ENCODE measurements at regions not wholly inside any gene's neighbourhood (a gene's known extent, or its start where the extent isn't known, plus 50 kb on each side); places are given as distances from the start of the nearest gene placed in this dataset.
"Not testable (repeated sequence)": the region's sequence is repeated elsewhere in the genome, so short reads cannot be mapped to it uniquely, and the experiment has no call there.

DNA sequence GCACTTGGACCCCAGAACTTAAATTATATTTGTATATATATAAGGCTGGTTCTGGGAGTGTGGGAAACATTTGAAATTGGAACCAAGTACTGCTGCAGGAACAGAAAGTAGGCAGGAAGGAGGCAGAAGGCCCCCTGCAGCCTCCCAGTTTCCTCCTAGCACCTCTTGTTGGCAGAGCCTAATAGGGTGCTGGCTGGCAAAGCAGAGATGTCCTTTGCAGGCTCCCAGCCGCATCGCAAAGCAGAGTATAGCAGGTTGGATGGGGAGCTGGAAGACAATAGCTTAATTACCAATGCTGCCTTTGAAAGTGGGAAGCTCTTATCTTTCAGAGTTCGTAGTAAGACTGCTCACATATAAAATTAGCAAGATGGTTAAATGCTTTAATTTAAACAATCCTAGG is 370.8 kb upstream of the C11orf87 start:
- no peak for ATAC-seq
- TF ChIP-seq POLR2A (IDR thresholded peaks at IDR 0.05): no peak
- no peak for TF ChIP-seq POLR2AphosphoS5 (IDR thresholded peaks at IDR 0.05)
- TF ChIP-seq, protein P1, sequence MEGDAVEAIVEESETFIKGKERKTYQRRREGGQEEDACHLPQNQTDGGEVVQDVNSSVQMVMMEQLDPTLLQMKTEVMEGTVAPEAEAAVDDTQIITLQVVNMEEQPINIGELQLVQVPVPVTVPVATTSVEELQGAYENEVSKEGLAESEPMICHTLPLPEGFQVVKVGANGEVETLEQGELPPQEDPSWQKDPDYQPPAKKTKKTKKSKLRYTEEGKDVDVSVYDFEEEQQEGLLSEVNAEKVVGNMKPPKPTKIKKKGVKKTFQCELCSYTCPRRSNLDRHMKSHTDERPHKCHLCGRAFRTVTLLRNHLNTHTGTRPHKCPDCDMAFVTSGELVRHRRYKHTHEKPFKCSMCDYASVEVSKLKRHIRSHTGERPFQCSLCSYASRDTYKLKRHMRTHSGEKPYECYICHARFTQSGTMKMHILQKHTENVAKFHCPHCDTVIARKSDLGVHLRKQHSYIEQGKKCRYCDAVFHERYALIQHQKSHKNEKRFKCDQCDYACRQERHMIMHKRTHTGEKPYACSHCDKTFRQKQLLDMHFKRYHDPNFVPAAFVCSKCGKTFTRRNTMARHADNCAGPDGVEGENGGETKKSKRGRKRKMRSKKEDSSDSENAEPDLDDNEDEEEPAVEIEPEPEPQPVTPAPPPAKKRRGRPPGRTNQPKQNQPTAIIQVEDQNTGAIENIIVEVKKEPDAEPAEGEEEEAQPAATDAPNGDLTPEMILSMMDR (IDR thresholded peaks at IDR 0.05): no peak
- no peak for TF ChIP-seq EP300 (IDR thresholded peaks at IDR 0.05)
- H3K4me3 ChIP-seq: no peak overlapping the region
- no peaks in the 10 kb centered on the region for H3K9me3 ChIP-seq
- H3K27me3 ChIP-seq: no peaks in the 10 kb centered on the region
- H3K36me3 ChIP-seq: no peaks in the 10 kb centered on the region
- 95 to 97% methylated on average over 3 of the region's 3 CpGs for WGBS, 2 donors (ENCODE audit: low coverage in 1 of 2)
- H3K4me1 ChIP-seq: no peaks in the 10 kb centered on the region
- H3K27ac ChIP-seq: no peak overlapping the region

DNA sequence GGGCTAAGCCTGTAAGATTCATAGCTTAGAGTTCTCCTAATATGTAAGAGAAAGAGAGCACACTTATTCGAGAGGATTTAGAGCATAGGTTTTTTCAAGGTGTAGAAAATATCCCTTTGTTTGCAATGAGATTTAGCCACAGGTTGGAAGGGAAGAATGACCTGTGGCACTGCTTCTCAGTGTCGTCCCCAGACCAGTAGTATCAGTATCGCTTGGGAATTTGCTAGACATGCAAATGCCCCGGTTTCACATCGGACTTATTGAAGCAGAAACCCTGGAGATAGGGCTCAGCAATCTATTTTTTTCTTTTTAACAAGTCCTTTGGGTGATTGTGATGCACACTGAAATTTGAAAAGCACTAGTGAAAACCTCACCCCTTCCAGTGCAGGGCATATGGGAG is 362.6 kb upstream of the C11orf87 start:
- Histone ChIP-seq H3K27me3 (no peaks in the 10 kb centered on the region), H3K27ac (no peak overlapping the region), H3K9me3 (no peaks in the 10 kb centered on the region), H3K4me3 (no peak overlapping the region), H3K4me1 (no peaks in the 10 kb centered on the region), H3K36me3 (no peaks in the 10 kb centered on the region)
- 74 to 80% methylated on average over 3 to 5 of the region's 5 CpGs for WGBS, 2 donors (ENCODE audit: low coverage in 1 of 2)
- TF ChIP-seq POLR2A (IDR thresholded peaks at IDR 0.05) (no peak), POLR2AphosphoS5 (IDR thresholded peaks at IDR 0.05) (no peak), EP300 (IDR thresholded peaks at IDR 0.05) (no peak)
- TF ChIP-seq, protein P1 (IDR thresholded peaks at IDR 0.05): no peak
- no peak for ATAC-seq

DNA sequence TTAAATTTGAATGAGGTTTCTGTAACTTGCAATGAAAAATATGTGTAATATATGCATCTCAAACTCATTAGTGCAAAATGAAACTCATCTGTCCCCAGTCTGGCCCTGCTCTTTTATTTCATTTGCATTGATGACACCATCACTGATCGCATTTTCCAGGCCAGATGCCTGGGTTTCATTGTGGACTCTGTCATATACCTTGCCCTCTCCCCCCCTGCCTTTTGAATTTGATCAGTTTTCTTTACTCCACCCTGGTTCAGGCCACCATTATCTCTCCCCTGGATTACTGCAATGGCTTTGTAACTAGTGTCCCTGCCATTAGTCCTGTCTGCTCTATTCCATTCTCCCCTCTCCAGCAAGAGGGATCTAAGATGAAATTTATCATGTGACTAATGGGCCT is 360.6 kb upstream of the C11orf87 start:
- ATAC-seq: no peak
- Histone ChIP-seq H3K27ac (no peak overlapping the region), H3K4me1 (no peaks in the 10 kb centered on the region), H3K4me3 (no peak overlapping the region), H3K36me3 (no peaks in the 10 kb centered on the region), H3K9me3 (no peaks in the 10 kb centered on the region), H3K27me3 (no peaks in the 10 kb centered on the region)
- TF ChIP-seq POLR2A (IDR thresholded peaks at IDR 0.05) (no peak), POLR2AphosphoS5 (IDR thresholded peaks at IDR 0.05) (no peak), EP300 (IDR thresholded peaks at IDR 0.05) (no peak)
- TF ChIP-seq, protein P1 (IDR thresholded peaks at IDR 0.05): no peak
- WGBS, 2 donors (ENCODE audit: low coverage in 1 of 2): 83 to 92% methylated on average over 1 of the region's 1 CpG

- Histone ChIP-seq H3K9me3 (no peaks in the 10 kb centered on the region), H3K4me1 (no peaks in the 10 kb centered on the region), H3K27me3 (no peaks in the 10 kb centered on the region), H3K4me3 (no peak overlapping the region), H3K36me3 (no peaks in the 10 kb centered on the region), H3K27ac (no peak overlapping the region)
- no peak for ATAC-seq
- WGBS, 2 donors (ENCODE audit: low coverage in 1 of 2): 61 to 90% methylated on average over 2 of the region's 2 CpGs
- TF ChIP-seq, protein P1 (IDR thresholded peaks at IDR 0.05): no peak
- no peak for TF ChIP-seq POLR2AphosphoS5 (IDR thresholded peaks at IDR 0.05)
- no peak for TF ChIP-seq EP300 (IDR thresholded peaks at IDR 0.05)
- no peak for TF ChIP-seq POLR2A (IDR thresholded peaks at IDR 0.05)
Observed at GRCh38 chr11:109062445-109062844, 359.5 kb upstream of the C11orf87 start.

DNA sequence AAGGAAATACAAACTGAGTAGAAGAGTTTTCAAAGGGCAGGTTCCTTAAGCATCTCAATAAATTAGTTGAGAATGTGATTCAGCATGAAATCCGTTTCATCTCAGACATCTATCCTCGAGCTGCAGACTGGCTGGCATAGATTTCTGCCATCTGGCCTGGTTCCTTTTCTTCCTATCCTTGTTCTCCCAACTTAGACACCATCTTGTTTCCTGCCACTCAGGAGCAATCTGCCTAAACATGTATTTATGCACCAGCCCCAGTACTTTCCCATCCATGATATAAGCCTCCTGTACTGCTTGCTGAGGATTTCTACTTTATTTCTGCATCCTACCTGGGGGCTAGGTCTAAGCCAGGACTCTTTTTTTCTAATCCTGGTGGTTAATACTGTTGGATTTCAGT is 359.1 kb upstream of the C11orf87 start:
- WGBS, 2 donors (ENCODE audit: low coverage in 1 of 2): 59 to 62% methylated on average over 2 of the region's 2 CpGs
- H3K9me3 ChIP-seq: no peaks in the 10 kb centered on the region
- H3K27me3 ChIP-seq: no peaks in the 10 kb centered on the region
- H3K4me1 ChIP-seq: no peaks in the 10 kb centered on the region
- no peak overlapping the region for H3K27ac ChIP-seq
- H3K36me3 ChIP-seq: no peaks in the 10 kb centered on the region
- ATAC-seq: no peak
- no peak for TF ChIP-seq POLR2A (IDR thresholded peaks at IDR 0.05)
- TF ChIP-seq POLR2AphosphoS5 (IDR thresholded peaks at IDR 0.05): no peak
- TF ChIP-seq, protein P1 (IDR thresholded peaks at IDR 0.05): no peak
- TF ChIP-seq EP300 (IDR thresholded peaks at IDR 0.05): no peak
- H3K4me3 ChIP-seq: no peak overlapping the region

DNA sequence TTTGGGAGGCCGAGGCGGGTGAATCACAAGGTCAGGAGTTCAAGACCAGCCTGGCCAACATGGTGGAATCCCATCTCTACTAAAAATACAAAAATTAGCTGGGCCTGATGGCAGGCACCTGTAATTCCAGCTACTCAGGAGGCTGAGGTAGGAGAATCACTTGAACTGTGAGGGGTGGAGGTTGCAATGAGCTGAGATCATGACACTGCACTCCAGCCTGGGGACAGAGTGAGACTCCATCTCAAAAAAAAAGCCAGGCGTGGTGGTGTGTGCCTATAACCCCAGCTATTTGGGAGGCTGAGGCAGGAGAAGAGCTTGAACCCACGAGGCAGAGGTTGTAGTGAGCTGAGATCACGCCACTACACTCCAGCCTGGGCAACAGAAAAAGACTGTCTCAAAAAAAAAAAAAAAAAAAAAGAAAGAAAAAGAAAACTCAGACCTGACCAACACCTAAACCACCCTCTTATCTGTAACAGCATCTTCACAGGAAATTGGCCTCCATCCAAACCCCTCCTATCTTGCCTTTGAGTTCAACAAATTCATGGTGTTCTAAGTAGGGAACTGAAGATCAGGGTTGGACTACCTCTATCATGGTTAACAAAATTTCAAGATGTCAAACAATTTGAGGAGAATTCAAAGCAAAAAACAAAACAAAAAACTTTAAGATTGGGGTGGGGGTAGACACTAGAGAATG is 357.2 kb upstream of the C11orf87 start:
- not testable (repeated sequence) for H3K9me3 ChIP-seq, H3K36me3 ChIP-seq

More for the DNA sequence above, 357.2 kb upstream of the C11orf87 start:
- H3K27ac ChIP-seq, ATAC-seq, H3K4me3 ChIP-seq, H3K27me3 ChIP-seq, H3K4me1 ChIP-seq: not testable (repeated sequence)
- 87 to 100% methylated on average over 3 to 5 of the region's 5 CpGs for WGBS, 2 donors (ENCODE audit: low coverage in 1 of 2)

All from gastroesophageal sphincter (tissue), 4 donors.